Right lung (tissue), 2 donors: ENCODE measurements at regions not wholly inside any gene's neighbourhood (a gene's known extent, or its start where the extent isn't known, plus 50 kb on each side); places are given as distances from the start of the nearest gene placed in this dataset.
"Not testable (repeated sequence)": the region's sequence is repeated elsewhere in the genome, so short reads cannot be mapped to it uniquely, and the experiment has no call there.

Source experiments
- DNase-seq, 2 donors: peaks; one replicate each; pipeline ENCODE4 v3.0.0-alpha.2; 2013

DNA sequence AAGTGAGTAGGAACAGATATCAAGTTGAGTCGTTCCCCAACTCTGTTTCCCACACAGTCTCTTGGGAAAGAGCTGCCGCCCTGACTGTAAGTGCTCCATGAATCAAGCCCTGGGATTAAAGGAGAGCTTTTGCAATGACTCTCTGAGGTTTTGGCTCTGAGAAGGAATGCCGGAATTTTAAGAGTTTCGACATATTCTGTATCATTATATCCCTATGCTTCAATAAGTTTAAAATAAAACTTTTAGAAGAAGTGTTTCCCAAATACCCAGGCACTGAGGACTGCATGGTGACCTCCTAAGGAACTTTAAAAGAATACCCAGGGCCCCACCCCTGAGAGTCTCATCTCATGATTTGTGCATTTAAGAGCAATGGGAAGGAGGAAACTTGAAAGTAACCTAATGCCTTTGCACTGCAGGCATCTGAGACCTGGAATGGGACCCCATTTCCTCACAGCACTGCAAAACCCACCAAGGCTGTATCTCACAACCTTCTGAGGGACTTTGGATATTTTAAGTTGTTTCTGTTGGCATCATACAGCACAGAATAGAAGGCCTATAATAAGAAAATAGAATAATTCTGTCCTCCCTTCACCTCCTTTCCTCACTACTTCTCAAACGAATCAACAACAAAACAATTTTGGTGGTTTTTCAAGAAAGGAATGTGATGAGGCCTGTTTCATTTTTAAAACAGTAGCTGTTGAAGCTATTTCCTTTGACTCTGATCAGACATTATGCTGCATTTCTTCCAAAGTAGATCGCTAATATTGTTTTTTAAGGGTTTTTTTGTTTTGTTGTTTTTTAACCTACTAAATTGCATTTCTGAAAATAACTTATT lies 121.2 kb downstream of the GASK1B start:
- no peak for DNase-seq

DNA sequence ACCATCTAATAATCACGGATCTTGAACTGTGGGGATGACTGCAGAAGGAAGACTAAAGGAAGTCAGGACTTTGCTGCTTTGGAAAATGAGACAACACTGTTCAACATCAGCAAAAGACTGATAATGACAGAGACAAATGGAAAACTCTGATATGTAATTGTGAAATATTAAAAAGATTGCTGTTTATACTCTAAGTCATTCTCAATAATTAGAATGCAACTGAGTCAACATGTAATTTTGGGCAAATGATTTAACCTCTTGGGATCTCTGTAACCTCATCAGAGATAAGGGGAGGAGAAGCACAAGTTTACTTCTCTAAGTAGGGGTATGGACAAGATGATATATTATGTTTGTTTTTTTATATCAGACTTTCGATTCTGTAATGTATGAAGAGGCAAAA lies 121.9 kb downstream of the GASK1B start:
- DNase-seq: no peak

DNA sequence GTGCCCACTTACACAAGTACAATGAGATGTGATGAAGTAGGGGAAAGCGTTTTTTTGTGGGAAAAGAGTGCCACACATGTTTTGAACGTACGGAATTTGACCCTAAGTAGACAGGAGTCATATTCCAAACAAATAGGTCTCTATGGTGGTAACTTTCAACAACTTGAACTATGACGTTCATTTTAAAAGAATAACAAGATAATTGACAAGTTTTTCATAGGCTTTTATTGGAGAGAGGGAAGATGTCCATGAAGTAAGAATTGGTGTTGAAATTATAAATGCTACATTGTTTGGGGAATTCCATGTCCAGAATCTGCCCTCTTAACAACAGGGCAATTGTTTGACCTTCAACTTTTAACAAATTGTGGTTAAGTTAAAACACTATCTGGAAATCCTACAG lies 126.5 kb downstream of the GASK1B start:
- DNase-seq: no peak

- DNase-seq: no peak
Observed at GRCh38 chr4:158043971-158044618, 128.7 kb downstream of the GASK1B start.

DNA sequence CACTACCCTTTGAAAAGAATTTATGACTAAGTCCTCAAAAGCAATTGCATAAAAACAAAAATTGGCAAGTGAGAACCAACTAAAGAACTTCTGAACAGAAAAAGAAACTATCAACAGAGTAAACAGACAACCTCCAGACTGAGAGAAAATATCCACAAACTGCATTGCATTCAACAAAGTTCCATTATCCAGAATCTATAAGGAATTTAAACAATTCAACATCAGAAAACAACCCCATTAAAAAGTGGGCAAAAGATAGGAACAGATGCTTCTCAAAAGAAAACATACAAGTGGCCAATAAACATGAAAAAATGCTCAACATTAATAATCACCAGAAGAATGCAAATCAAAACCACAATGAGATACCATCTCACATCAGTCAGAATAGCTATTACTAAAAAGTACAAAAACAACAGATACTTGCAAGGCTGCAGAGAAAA lies 130.2 kb downstream of the GASK1B start:
- DNase-seq: no peak

GRCh38 chr4:158038718-158039117 lies 134.1 kb downstream of the GASK1B start:
- DNase-seq: no peak

GRCh38 chr4:158036998-158037397 lies 135.8 kb downstream of the GASK1B start:
- DNase-seq: no peak

GRCh38 chr4:158035662-158036195 lies 137.1 kb downstream of the GASK1B start:
- no peak for DNase-seq

- DNase-seq: no peak
Observed at GRCh38 chr4:158033416-158034120, 139.3 kb downstream of the GASK1B start.

DNA sequence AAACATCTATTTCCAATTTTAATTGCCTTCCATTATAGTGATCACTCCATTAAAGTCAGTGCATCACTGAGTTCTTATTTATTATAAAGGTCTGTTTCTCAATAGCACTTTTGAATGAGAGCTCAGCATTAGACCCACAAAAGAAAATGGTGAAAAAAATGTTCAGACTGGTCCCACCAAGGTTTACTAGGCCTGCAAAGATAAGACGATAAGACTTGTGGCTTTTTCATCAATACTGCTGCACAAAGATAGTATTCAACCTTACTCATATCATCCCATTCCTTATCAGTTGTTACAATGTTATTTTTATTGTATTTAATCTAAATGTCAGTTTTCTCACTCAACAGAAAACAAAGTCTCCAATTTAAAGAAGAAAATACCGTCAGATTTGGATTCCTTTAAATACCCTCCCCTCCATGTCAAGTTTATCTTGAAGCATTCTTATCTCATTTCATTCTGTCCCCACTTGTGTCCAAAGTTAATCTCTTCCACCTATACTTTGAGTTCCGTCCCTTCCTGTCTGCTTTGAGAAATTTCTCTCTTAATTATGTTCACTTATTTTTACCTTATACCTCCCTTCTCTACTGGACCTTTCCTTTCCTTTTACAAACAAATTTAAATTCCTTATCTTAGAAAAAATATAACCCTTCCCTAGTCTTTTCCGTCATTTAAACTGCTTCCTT lies 140.0 kb downstream of the GASK1B start:
- DNase-seq: no peak

GRCh38 chr4:158028381-158028780 lies 144.4 kb downstream of the GASK1B start:
- DNase-seq: not testable (repeated sequence)

GRCh38 chr4:158025131-158025530 lies 147.7 kb downstream of the GASK1B start:
- DNase-seq: no peak

DNA sequence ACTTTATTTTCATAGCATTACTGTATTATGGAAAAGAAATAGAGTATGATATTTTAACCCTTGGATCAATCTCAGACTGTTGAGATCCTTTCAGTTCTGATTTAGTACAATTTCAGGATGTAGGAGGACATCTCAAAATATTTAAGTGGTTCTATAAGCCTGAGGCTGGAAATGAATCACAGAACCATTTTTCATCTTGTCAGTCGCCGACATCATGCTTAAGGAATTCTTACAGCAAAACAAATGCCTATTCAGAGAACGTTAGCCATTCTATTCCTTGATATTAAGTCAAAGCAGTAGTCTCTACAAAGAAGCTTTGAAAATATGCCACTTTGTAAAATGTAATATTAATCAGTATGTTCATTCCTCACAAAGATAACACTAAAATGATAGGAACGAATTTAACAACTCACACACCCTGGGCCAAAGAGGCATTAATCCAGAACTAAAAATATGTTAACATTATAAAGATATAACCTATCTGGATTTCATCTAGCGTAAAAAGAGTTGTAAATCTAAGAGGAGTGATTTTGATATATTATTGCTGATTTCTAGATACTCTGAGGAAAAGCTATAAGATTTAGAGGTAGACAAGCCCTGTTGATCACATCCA lies 152.0 kb downstream of the GASK1B start:
- no peak for DNase-seq

- no peak for DNase-seq
Observed at GRCh38 chr4:158020176-158020575, 152.6 kb downstream of the GASK1B start.

DNA sequence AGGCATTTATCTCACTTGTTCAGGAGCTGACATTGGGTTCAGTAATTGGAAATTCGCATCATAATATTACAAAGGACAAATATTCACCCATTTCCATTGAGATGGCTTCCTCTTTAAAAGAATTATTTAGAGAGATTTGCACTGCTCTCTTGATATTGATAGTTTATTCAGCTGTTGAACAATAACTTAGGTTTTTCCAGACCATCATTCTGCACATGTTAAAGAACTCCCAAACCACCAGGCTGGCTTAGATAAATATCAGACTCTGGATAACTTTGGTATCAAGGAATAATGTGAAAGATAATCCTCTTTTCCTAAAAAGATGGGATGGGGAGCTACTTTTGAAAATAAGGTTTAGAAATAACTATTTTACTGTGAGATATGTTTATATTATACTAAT lies 154.0 kb downstream of the GASK1B start:
- no peak for DNase-seq

- DNase-seq: no peak
Observed at GRCh38 chr4:158018221-158018830, 154.5 kb downstream of the GASK1B start.

- DNase-seq: no peak
Observed at GRCh38 chr4:158016511-158016910, 156.3 kb downstream of the GASK1B start.

DNA sequence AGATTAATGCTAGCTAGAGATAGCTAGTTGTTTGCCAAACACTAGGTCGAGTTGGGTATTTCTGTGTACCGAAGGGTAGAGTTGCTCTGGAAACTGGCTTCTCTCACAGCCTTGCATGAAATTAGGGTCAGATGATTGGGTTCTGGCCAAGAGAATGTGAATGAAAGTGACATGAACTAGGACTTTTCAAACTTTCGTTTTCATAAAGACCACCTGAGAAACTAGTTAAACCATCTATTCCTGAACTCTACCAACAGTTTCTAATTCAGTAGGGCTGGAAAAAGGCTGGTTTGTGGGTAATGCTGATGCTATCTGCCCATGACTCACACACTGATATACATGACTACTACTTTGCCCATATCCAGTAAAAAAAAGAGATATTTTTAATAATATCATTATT lies 157.6 kb downstream of the GASK1B start:
- no peak for DNase-seq

DNA sequence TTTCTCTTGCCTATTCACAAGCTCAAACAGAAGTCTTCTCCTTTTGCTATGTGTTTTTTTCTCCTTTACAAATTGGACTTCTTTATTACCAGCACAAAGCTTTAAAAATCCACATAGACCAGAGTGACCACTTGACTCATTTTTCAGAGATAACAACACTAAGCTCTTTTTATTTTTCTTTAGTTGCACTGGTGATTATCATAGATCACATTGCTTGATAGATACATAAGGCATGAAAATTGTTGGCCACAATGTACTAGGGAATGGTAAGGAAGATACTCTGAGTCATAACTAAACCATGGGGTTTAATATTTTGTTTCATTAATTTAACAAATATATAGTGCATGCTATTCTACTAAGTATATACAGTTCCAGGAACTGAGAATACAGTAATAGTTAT lies 159.0 kb downstream of the GASK1B start:
- DNase-seq: no peak

DNA sequence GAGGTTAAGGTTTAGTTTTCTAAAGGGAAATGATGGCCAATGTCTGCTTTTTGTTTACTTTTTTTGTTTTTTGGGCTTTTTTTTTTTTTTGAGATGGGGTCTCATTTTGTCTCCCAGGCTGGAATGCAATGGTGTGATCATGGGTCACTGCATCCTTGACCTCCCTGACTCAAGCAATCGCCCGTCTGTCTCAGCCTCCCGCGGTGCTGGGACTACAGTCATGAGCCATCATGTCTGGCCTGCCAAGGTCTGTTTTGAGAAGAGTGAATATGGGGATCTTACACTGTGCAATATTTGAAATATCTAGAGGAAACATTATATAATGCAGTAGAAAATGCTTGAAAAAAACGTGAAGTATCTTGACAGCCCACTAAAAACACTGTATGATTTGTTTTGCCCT lies 162.5 kb downstream of the GASK1B start:
- no peak for DNase-seq
